ENCODE measurements at regions not wholly inside any gene's neighbourhood (a gene's known extent, or its start where the extent isn't known, plus 50 kb on each side); places are given as distances from the start of the nearest gene placed in this dataset.

DNA sequence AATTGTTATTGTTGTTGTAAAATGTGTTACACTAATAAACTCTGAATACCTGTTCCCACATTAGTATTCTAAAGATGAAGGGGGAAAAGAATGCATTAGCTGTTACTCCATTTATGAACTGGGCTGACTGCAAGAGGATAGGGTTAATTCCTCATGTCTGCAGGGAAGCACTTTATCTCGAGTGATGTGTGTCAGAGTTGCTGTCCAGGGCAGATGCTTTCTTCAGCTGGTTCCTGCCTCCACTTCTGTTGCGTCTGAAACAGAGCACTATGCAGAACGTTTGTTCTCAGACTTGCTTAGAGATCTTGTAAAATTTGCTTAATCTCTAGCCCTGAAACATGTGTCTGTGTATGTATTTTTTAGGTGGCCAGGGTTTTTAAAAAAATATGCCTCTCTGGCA is 318.8 kb downstream of the SPRY2 start:
- TF ChIP-seq, protein P1, sequence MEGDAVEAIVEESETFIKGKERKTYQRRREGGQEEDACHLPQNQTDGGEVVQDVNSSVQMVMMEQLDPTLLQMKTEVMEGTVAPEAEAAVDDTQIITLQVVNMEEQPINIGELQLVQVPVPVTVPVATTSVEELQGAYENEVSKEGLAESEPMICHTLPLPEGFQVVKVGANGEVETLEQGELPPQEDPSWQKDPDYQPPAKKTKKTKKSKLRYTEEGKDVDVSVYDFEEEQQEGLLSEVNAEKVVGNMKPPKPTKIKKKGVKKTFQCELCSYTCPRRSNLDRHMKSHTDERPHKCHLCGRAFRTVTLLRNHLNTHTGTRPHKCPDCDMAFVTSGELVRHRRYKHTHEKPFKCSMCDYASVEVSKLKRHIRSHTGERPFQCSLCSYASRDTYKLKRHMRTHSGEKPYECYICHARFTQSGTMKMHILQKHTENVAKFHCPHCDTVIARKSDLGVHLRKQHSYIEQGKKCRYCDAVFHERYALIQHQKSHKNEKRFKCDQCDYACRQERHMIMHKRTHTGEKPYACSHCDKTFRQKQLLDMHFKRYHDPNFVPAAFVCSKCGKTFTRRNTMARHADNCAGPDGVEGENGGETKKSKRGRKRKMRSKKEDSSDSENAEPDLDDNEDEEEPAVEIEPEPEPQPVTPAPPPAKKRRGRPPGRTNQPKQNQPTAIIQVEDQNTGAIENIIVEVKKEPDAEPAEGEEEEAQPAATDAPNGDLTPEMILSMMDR (IDR thresholded peaks at IDR 0.05), result no peak
- TF ChIP-seq POLR2A (IDR thresholded peaks at IDR 0.05), result no peak

Measured in transverse colon (tissue), 3 donors.